ENCODE measurements at regions not wholly inside any gene's neighbourhood (a gene's known extent, or its start where the extent isn't known, plus 50 kb on each side); places are given as distances from the start of the nearest gene placed in this dataset.

- H3K4me3 Mint-ChIP-seq = no peak overlapping the region
- H3K4me1 Mint-ChIP-seq (ENCODE audit: low read depth) = no peaks in the 10 kb centered on the region
- no peaks in the 10 kb centered on the region for H3K36me3 Mint-ChIP-seq
- no peaks in the 10 kb centered on the region for H3K9me3 Mint-ChIP-seq (ENCODE audit: low read depth)
- H3K27ac Mint-ChIP-seq = no peak overlapping the region
- peaks cover 2% of the 10 kb centered on the region for H3K27me3 Mint-ChIP-seq
Measured at GRCh38 chr2:14932285-14932684, 299.8 kb downstream of the LRATD1 start.

DNA sequence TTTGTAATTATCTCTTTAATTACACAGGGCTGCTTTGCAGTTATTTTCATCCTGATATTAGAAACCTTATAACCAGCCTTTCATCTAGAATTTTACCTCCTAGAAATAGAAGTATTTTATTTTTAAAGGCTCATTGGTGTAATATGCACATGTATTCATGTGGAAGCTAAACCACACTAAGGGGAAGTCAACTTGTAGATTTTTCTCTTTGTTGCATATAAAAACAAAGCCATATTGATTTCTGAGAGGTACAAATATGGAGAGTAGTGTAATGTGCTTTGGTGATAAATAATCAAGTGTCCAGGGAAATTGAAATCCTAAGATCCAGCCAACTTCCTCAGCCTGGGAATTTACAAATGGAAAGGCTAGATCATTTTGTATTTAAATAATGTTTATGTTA is 301.2 kb downstream of the LRATD1 start:
- Mint-ChIP-seq H3K36me3 (no peaks in the 10 kb centered on the region), H3K9me3 (ENCODE audit: low read depth) (no peaks in the 10 kb centered on the region), H3K27ac (no peak overlapping the region), H3K4me3 (no peak overlapping the region), H3K27me3 (peaks cover 4% of the 10 kb centered on the region), H3K4me1 (ENCODE audit: low read depth) (no peaks in the 10 kb centered on the region)

GRCh38 chr2:14936426-14936825 is 303.9 kb downstream of the LRATD1 start:
- H3K9me3 Mint-ChIP-seq (ENCODE audit: low read depth) = no peaks in the 10 kb centered on the region
- no peak overlapping the region for H3K4me3 Mint-ChIP-seq
- no peaks in the 10 kb centered on the region for H3K4me1 Mint-ChIP-seq (ENCODE audit: low read depth)
- no peaks in the 10 kb centered on the region for H3K36me3 Mint-ChIP-seq
- no peak overlapping the region for H3K27ac Mint-ChIP-seq
- H3K27me3 Mint-ChIP-seq = peaks cover 4% of the 10 kb centered on the region

- Mint-ChIP-seq H3K27me3 (peaks cover 4% of the 10 kb centered on the region), H3K9me3 (ENCODE audit: low read depth) (no peaks in the 10 kb centered on the region), H3K4me3 (no peak overlapping the region), H3K27ac (no peak overlapping the region), H3K4me1 (ENCODE audit: low read depth) (no peaks in the 10 kb centered on the region), H3K36me3 (no peaks in the 10 kb centered on the region)
Measured at GRCh38 chr2:14937336-14937735, 304.8 kb downstream of the LRATD1 start.

DNA sequence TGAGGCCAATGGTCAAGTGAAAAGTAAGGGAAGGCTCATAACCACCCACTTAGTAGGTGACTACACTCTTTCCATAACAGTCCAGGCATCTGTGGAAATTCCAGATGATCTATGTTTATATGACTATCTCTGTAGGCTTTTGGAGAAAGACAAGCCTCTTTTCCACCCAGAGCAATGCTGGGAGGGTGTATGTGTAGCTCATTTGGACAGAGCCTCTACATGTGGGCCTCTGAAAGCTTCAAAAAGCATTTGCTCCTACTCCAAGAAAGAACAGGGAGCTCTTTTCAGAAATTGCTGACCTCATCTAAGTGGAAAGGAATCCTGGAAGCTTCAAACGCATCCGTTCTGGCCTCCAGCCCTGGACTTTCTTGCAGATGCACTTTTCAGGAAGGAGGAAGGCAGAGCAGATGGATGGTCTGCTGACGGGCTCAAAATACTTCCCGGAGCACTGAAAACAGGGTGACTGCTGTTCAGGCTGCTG is 308.7 kb downstream of the LRATD1 start:
- H3K36me3 Mint-ChIP-seq = peaks cover 4% of the 10 kb centered on the region
- H3K9me3 Mint-ChIP-seq (ENCODE audit: low read depth) = no peaks in the 10 kb centered on the region
- no peak overlapping the region for H3K4me3 Mint-ChIP-seq
- H3K27me3 Mint-ChIP-seq = peaks cover 4% of the 10 kb centered on the region
- no peak overlapping the region for H3K27ac Mint-ChIP-seq
- no peaks in the 10 kb centered on the region for H3K4me1 Mint-ChIP-seq (ENCODE audit: low read depth)

GRCh38 chr2:14942987-14943386 is 310.5 kb downstream of the LRATD1 start:
- Mint-ChIP-seq H3K27me3 (peaks cover 4% of the 10 kb centered on the region), H3K9me3 (ENCODE audit: low read depth) (no peaks in the 10 kb centered on the region), H3K36me3 (peaks cover 4% of the 10 kb centered on the region), H3K27ac (no peak overlapping the region), H3K4me1 (ENCODE audit: low read depth) (no peaks in the 10 kb centered on the region), H3K4me3 (no peak overlapping the region)

- H3K36me3 Mint-ChIP-seq = peaks cover 4% of the 10 kb centered on the region
- H3K4me1 Mint-ChIP-seq (ENCODE audit: low read depth) = no peaks in the 10 kb centered on the region
- no peaks in the 10 kb centered on the region for H3K9me3 Mint-ChIP-seq (ENCODE audit: low read depth)
- no peak overlapping the region for H3K4me3 Mint-ChIP-seq
- H3K27ac Mint-ChIP-seq = no peak overlapping the region
- H3K27me3 Mint-ChIP-seq = peaks cover 3% of the 10 kb centered on the region
Measured at GRCh38 chr2:14944562-14945346, 312.2 kb downstream of the LRATD1 start.

GRCh38 chr2:14951569-14952285 is 319.2 kb downstream of the LRATD1 start:
- Mint-ChIP-seq H3K36me3 (no peaks in the 10 kb centered on the region), H3K4me3 (no peak overlapping the region), H3K27ac (no peak overlapping the region), H3K27me3 (peaks cover 12% of the 10 kb centered on the region), H3K9me3 (ENCODE audit: low read depth) (peaks cover 5% of the 10 kb centered on the region), H3K4me1 (ENCODE audit: low read depth) (no peaks in the 10 kb centered on the region)

DNA sequence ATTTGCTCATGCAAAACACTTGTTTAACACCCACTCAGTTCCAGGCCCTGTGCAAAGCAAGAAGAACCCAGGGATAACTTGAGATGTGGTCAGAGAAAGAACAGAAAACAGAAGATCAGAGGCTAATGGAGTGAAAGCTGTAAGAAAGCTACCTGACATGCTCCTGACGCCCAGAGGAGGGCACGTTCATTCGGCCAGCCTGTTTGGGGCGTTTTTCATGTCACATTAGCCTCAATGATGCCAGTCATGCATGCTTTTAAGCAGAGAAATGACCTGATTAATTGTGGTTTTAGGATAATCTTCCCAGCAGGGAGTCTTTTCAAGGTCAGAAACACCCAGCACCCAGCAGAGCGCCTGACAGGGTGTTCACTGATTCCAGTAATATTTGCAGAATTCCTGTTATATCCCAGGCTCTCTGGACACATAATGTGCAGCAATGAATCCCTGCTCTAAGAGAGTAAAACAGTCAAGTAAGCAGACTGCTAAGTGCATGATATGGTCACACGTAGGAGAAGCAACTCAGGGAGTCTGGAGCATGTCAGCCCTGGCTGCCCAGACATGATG is 320.0 kb downstream of the LRATD1 start:
- Mint-ChIP-seq H3K27me3 (peaks cover 12% of the 10 kb centered on the region), H3K27ac (no peak overlapping the region), H3K36me3 (no peaks in the 10 kb centered on the region), H3K4me1 (ENCODE audit: low read depth) (no peaks in the 10 kb centered on the region), H3K4me3 (no peak overlapping the region), H3K9me3 (ENCODE audit: low read depth) (peaks cover 5% of the 10 kb centered on the region)

GRCh38 chr2:14960686-14961324 is 328.3 kb downstream of the LRATD1 start:
- Mint-ChIP-seq H3K4me3 (no peak overlapping the region), H3K27ac (no peak overlapping the region), H3K9me3 (ENCODE audit: low read depth) (peaks cover 5% of the 10 kb centered on the region), H3K36me3 (no peaks in the 10 kb centered on the region), H3K27me3 (peaks cover 8% of the 10 kb centered on the region), H3K4me1 (ENCODE audit: low read depth) (no peaks in the 10 kb centered on the region)

- Mint-ChIP-seq H3K27ac (no peak overlapping the region), H3K27me3 (peaks cover 1% of the 10 kb centered on the region), H3K36me3 (no peaks in the 10 kb centered on the region), H3K9me3 (ENCODE audit: low read depth) (no peaks in the 10 kb centered on the region), H3K4me1 (ENCODE audit: low read depth) (no peaks in the 10 kb centered on the region), H3K4me3 (no peak overlapping the region)
Measured at GRCh38 chr2:14967729-14968128, 335.2 kb downstream of the LRATD1 start.

DNA sequence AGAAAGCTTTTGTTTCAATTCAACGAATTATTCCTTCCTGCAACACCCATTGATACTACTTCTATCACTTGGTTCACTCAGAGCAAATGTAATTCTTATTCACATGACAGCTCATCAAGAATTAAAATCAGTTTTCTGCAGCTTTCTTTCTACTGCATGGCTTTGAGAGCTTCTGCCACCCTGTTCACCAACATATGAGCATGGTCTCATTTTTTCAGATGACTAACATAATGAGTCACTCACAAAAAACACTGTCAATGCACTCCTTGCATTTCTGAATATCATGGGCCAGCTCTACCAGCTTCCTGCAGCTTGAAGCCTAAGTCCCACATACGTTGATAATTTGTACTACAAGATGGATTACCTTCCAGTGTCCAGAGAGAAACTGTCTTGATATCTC is 342.9 kb downstream of the LRATD1 start:
- no peak overlapping the region for H3K4me3 Mint-ChIP-seq
- H3K4me1 Mint-ChIP-seq (ENCODE audit: low read depth) = peaks cover 4% of the 10 kb centered on the region
- peaks cover 1% of the 10 kb centered on the region for H3K27me3 Mint-ChIP-seq
- H3K36me3 Mint-ChIP-seq = no peaks in the 10 kb centered on the region
- H3K27ac Mint-ChIP-seq = no peak overlapping the region
- H3K9me3 Mint-ChIP-seq (ENCODE audit: low read depth) = no peaks in the 10 kb centered on the region

DNA sequence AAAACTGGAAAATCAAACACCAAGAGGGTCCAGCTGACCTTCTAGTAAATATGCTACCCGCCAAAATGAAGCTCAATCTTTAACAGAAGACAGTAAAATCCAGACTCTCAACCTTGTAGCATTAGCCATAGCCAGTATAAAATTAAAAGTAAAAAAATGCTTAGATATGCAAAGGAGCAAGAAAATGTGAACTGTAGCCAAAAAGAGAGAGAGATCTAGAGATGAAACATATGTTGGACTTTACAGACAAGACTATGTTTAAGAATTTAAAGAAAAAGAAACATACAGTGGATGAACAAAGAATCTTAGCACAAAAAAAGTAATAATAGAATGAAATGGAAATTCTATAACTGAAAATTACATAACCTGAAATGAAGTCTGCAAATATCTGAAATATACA is 344.5 kb downstream of the LRATD1 start:
- Mint-ChIP-seq H3K27ac (no peak overlapping the region), H3K4me1 (ENCODE audit: low read depth) (peaks cover 4% of the 10 kb centered on the region), H3K27me3 (no peaks in the 10 kb centered on the region), H3K36me3 (no peaks in the 10 kb centered on the region), H3K9me3 (ENCODE audit: low read depth) (no peaks in the 10 kb centered on the region), H3K4me3 (no peak overlapping the region)

DNA sequence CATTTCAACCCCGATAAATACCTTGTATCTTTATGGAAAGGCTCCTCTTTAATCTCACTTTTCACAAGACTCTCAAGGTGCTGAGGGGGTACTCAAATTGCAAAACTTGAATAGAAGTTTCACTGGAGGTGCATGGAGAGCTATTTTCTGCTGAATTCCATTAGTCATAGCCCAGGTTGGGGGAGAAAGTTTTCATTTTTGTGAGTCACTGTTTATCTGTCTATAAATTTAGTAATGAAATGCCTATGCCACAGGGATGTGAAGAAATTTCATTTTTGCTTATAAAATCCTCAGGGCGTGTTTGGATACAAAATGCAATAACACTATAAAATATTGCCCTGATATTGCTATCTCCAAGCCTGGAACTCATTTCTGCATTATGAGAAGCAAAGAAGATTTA is 346.3 kb downstream of the LRATD1 start:
- no peaks in the 10 kb centered on the region for H3K27me3 Mint-ChIP-seq
- H3K4me1 Mint-ChIP-seq (ENCODE audit: low read depth) = peaks cover 4% of the 10 kb centered on the region
- H3K9me3 Mint-ChIP-seq (ENCODE audit: low read depth) = no peaks in the 10 kb centered on the region
- peak overlapping the region; percentile 17 for H3K27ac Mint-ChIP-seq
- no peak overlapping the region for H3K4me3 Mint-ChIP-seq
- no peaks in the 10 kb centered on the region for H3K36me3 Mint-ChIP-seq

- H3K27me3 Mint-ChIP-seq = no peaks in the 10 kb centered on the region
- no peak overlapping the region for H3K27ac Mint-ChIP-seq
- no peak overlapping the region for H3K4me3 Mint-ChIP-seq
- no peaks in the 10 kb centered on the region for H3K9me3 Mint-ChIP-seq (ENCODE audit: low read depth)
- H3K4me1 Mint-ChIP-seq (ENCODE audit: low read depth) = peaks cover 4% of the 10 kb centered on the region
- H3K36me3 Mint-ChIP-seq = no peaks in the 10 kb centered on the region
Measured at GRCh38 chr2:14982790-14983189, 350.3 kb downstream of the LRATD1 start.
